A549 (cell line): ENCODE measurements at regions not wholly inside any gene's neighbourhood (a gene's known extent, or its start where the extent isn't known, plus 50 kb on each side); places are given as distances from the start of the nearest gene placed in this dataset.

Experiments
- CHD4 ChIP-seq: fragments of 200-600 bp; sonication (generic); IDR thresholded peaks from 2 replicates; pipeline ENCODE4 v1.6.1; 2016; ENCODE audit warnings: antibody characterized with exemption, mild to moderate bottlenecking, borderline replicate concordance
- EP300 ChIP-seq, 2 experiments: fragments of >200 bp; sonication (Bioruptor Twin); formaldehyde crosslinking; IDR thresholded peaks; 2 replicates in 1 of 2; 3 replicates in 1 of 2; pipeline ENCODE4 v1.6.1; 2016 to 2017
- PHF8 ChIP-seq: fragments of 200-600 bp; sonication (generic); IDR thresholded peaks from 2 replicates; pipeline ENCODE4 v1.6.1; 2016; ENCODE audit warnings: low read depth, mild to moderate bottlenecking, antibody characterized with exemption, moderate library complexity, borderline replicate concordance
- POLR2A ChIP-seq: IDR thresholded peaks from 2 replicates; pipeline ENCODE4 v1.6.1; 2012; ENCODE audit warnings: mild to moderate bottlenecking, low read length
- RAD21 ChIP-seq, 2 experiments: fragments of >200 bp in 1 of 2; sonication (Bioruptor Twin) in 1 of 2; formaldehyde crosslinking in 1 of 2; IDR thresholded peaks in 1 of 2; conservative IDR thresholded peaks in 1 of 2; 2 replicates in 1 of 2; 3 replicates in 1 of 2; pipeline ENCODE4 v1.6.1; 2012 to 2018; ENCODE audit warnings: inconsistent platforms in 1 of 2
- RFX5 ChIP-seq: fragments of 450-650 bp; IDR thresholded peaks from 2 replicates; pipeline ENCODE4 v1.7.1; 2014; ENCODE audit warnings: antibody characterized with exemption, mild to moderate bottlenecking, moderate library complexity
- SMC3 ChIP-seq: fragments of >200 bp; sonication (Bioruptor Twin); formaldehyde crosslinking; IDR thresholded peaks from 3 replicates; pipeline ENCODE4 v1.6.1; 2018; ENCODE audit warnings: inconsistent platforms
- TP53 ChIP-seq: fragments of 250-450 bp; sonication (Bioruptor Pico); IDR thresholded peaks from 2 replicates; pipeline ENCODE4 v1.5.0; 2021; ENCODE audit warnings: mild to moderate bottlenecking, moderate library complexity
- TF ChIP-seq, protein P1 (sequence below): fragments of >200 bp; sonication (Bioruptor Twin); formaldehyde crosslinking; IDR thresholded peaks from 3 replicates; pipeline ENCODE4 v1.5.1; 2016

DNA sequence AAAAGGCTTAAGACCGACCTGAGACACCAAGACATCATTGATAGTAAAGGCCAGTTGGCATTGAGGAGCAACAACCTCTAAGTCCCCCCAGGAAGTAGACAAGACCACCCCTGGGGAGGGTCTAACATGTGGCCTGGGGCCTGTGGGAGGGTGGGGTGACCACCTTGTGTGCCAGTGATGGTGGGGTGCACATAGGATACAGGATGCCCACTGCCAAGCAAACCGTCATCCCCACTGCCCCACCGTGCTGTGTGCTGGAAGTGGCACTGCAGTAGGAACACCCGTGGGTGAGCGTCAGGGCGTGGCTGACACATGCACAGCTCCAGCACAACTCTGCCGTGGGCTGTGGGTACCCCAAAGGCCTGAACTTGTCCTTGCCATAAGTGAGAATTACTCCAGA lies 84.3 kb upstream of the LGALSL start:
- TF ChIP-seq RAD21 (conservative IDR thresholded peaks at IDR 0.05 in 1 of 2, IDR thresholded peaks at IDR 0.05 in 1 of 2) (no peak), TP53 (CRISPR knock-in tag) (no peak), RFX5 (no peak), CHD4 (no peak), POLR2A (no peak), SMC3 (no peak), EP300 (IDR thresholded peaks at IDR 0.05) (no peak), PHF8 (no peak)
- TF ChIP-seq, protein P1, sequence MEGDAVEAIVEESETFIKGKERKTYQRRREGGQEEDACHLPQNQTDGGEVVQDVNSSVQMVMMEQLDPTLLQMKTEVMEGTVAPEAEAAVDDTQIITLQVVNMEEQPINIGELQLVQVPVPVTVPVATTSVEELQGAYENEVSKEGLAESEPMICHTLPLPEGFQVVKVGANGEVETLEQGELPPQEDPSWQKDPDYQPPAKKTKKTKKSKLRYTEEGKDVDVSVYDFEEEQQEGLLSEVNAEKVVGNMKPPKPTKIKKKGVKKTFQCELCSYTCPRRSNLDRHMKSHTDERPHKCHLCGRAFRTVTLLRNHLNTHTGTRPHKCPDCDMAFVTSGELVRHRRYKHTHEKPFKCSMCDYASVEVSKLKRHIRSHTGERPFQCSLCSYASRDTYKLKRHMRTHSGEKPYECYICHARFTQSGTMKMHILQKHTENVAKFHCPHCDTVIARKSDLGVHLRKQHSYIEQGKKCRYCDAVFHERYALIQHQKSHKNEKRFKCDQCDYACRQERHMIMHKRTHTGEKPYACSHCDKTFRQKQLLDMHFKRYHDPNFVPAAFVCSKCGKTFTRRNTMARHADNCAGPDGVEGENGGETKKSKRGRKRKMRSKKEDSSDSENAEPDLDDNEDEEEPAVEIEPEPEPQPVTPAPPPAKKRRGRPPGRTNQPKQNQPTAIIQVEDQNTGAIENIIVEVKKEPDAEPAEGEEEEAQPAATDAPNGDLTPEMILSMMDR: no peak
